DND-41 (cell line): ENCODE measurements at regions not wholly inside any gene's neighbourhood (a gene's known extent, or its start where the extent isn't known, plus 50 kb on each side); places are given as distances from the start of the nearest gene placed in this dataset.

Experiments
- EZH2 ChIP-seq: IDR thresholded peaks from 3 replicates; pipeline ENCODE4 v1.6.1; 2012; ENCODE audit warnings: borderline replicate concordance, low read depth, mild to moderate bottlenecking, moderate library complexity, low read length, inconsistent platforms; ENCODE audit not compliant: severe bottlenecking
- TF ChIP-seq, protein P1 (sequence below): IDR thresholded peaks from 2 replicates; pipeline ENCODE4 v1.5.1; 2012; ENCODE audit warnings: borderline replicate concordance, low read length, moderate library complexity, mild to moderate bottlenecking; ENCODE audit not compliant: poor library complexity, severe bottlenecking; ENCODE audit errors: extremely low read depth

DNA sequence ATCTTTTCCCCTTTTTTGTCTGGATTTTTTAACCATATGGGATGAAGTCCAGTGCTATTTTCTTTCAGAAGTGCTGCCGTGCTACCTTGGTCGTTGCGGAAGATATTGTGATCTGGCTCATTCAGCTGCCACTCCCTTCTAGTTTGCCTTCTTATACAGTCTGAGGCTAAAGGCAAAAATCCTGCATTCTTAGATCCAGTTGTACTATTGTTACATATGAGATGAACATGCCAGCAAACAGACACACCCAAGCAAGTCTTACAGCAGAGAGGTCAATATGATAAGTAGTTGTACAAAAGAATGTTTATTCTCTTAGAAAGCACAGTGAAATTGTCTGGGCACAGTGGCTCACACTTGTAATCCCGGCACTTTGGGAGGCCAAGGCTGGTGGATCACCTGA lies 108.0 kb upstream of the COX10 start:
- TF ChIP-seq, protein P1, sequence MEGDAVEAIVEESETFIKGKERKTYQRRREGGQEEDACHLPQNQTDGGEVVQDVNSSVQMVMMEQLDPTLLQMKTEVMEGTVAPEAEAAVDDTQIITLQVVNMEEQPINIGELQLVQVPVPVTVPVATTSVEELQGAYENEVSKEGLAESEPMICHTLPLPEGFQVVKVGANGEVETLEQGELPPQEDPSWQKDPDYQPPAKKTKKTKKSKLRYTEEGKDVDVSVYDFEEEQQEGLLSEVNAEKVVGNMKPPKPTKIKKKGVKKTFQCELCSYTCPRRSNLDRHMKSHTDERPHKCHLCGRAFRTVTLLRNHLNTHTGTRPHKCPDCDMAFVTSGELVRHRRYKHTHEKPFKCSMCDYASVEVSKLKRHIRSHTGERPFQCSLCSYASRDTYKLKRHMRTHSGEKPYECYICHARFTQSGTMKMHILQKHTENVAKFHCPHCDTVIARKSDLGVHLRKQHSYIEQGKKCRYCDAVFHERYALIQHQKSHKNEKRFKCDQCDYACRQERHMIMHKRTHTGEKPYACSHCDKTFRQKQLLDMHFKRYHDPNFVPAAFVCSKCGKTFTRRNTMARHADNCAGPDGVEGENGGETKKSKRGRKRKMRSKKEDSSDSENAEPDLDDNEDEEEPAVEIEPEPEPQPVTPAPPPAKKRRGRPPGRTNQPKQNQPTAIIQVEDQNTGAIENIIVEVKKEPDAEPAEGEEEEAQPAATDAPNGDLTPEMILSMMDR, result no peak
- TF ChIP-seq EZH2, result no peak
